Left lung (tissue), 4 donors: ENCODE measurements at regions not wholly inside any gene's neighbourhood (a gene's known extent, or its start where the extent isn't known, plus 50 kb on each side); places are given as distances from the start of the nearest gene placed in this dataset.

ENCODE experiments used
- ATAC-seq: fragments of 200-7000 bp; cut with Tn5 transposase; one replicate; pipeline ENCODE4 v1.9.1; 2020; ENCODE audit warnings: moderate library complexity
- DNase-seq, 4 donors: peaks; one replicate each; pipeline ENCODE4 v3.0.0-alpha.2; 2013 to 2020
- H3K27ac ChIP-seq, 2 donors: fragments of 200-600 bp; sonication (generic) in 1 of 2; one replicate each; pipeline versions ENCODE4 v1.5.0 to v1.8.0; 2020 to 2021
- H3K27me3 ChIP-seq, 2 donors: fragments of 200-600 bp; sonication (generic) in 1 of 2; one replicate each; pipeline versions ENCODE4 v1.5.0 to v1.8.0; 2020 to 2021
- H3K36me3 ChIP-seq, 2 donors: fragments of 200-600 bp; sonication (generic) in 1 of 2; one replicate each; pipeline versions ENCODE4 v1.5.0 to v1.8.0; 2020 to 2021
- H3K4me1 ChIP-seq, 2 donors: fragments of 200-600 bp; one replicate each; pipeline ENCODE4 v1.8.0; 2021
- H3K4me3 ChIP-seq, 2 donors: fragments of 200-600 bp; sonication (generic) in 1 of 2; one replicate each; pipeline versions ENCODE4 v1.5.0 to v1.8.0; 2020 to 2021; ENCODE audit warnings: mild to moderate bottlenecking in 1 of 2
- H3K9me3 ChIP-seq, 2 donors: fragments of 200-600 bp; sonication (generic) in 1 of 2; one replicate each; pipeline versions ENCODE4 v1.5.0 to v1.8.0; 2020 to 2021
- intact Hi-C, 2 donors: fragments of 100-400 bp; cut with DNase I; formaldehyde crosslinking; loops; one replicate each; pipeline versions ENCODE4 v1.11.2 to v1.14.2; 2022
- TF ChIP-seq, protein P1 (sequence below), 2 donors: fragments of 200-600 bp; sonication (generic) in 1 of 2; IDR thresholded peaks; one replicate each; pipeline versions ENCODE4 v1.5.0 to v1.8.0; 2021; ENCODE audit warnings: antibody characterized with exemption in 2 of 2
- donor health status: DM: no; HTN: yes; CAD: no.
- donor health status: DM: no; HTN: no; CAD: no.

DNA sequence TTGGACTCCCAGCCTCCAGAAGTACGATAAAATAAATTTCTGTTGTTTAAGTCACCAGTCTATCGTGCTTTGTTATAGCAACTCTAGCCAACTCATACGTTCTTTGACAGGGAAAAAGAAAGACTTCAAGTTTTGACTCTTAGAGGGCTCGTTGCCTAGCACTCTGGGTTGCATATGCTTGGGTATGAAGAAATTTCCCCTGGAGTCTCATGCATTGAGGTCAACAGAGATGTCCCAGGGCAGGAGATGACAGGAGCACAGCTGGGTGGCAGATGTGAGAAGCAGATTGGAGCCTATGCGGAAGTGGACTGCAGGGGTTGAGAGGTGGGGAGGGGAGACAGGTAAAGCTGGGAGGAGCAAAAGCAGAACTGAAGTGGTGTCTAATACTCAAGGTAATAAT is 63.3 kb upstream of the JAZF1 start:
- Histone ChIP-seq H3K36me3 (no peaks in the 10 kb centered on the region), H3K4me1 (peaks cover 0 to 22% of the 10 kb centered on the region in 2 donors), H3K27ac (no peak overlapping the region), H3K9me3 (no peaks in the 10 kb centered on the region), H3K27me3 (no peaks in the 10 kb centered on the region), H3K4me3 (no peak overlapping the region)
- TF ChIP-seq, protein P1, sequence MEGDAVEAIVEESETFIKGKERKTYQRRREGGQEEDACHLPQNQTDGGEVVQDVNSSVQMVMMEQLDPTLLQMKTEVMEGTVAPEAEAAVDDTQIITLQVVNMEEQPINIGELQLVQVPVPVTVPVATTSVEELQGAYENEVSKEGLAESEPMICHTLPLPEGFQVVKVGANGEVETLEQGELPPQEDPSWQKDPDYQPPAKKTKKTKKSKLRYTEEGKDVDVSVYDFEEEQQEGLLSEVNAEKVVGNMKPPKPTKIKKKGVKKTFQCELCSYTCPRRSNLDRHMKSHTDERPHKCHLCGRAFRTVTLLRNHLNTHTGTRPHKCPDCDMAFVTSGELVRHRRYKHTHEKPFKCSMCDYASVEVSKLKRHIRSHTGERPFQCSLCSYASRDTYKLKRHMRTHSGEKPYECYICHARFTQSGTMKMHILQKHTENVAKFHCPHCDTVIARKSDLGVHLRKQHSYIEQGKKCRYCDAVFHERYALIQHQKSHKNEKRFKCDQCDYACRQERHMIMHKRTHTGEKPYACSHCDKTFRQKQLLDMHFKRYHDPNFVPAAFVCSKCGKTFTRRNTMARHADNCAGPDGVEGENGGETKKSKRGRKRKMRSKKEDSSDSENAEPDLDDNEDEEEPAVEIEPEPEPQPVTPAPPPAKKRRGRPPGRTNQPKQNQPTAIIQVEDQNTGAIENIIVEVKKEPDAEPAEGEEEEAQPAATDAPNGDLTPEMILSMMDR (IDR thresholded peaks at IDR 0.05): no peak
- ATAC-seq: no peak
- intact Hi-C loops: no loop called here
- DNase-seq: no peak

DNA sequence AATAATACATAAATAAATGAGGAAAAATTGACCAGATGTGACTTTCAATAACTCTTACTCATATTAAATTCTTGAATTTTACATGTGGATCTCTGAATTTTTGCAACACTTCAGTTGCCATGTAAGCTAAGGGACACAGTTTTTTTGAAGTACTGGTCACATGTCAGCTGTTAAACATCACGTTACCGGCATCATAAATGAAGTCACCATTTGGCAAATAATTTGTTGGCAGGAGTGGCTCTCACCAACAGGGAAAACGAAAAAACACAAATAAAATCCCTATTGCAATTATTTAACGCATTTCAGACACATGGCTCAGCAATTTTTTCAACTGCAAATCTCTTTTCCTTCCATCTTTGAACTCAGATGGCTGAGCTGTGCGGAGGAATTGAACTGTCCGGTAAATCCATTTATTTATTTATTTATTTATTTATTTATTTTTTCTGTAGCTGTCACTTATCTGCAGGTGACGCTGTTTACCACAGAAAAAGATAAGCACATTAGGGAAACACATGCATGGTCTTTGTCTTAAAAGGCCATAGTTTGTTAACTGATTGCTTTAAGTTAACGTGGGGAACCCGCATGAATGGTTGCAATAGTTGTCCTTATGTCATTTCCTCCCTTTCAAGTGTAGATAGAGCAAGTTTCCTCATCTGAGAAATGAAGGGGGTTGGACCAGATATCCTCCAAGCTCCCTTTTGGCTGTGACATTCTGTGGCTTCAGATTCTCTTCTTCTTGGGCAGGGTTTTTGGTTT is 64.7 kb upstream of the JAZF1 start:
- ATAC-seq (no peak), DNase-seq (no peak)
- Histone ChIP-seq H3K4me3 (no peak overlapping the region), H3K36me3 (no peaks in the 10 kb centered on the region), H3K4me1 (peaks cover 0 to 8% of the 10 kb centered on the region in 2 donors), H3K27ac (no peak overlapping the region), H3K27me3 (no peaks in the 10 kb centered on the region), H3K9me3 (no peaks in the 10 kb centered on the region)
- intact Hi-C loops: no loop called here
- TF ChIP-seq, protein P1 (IDR thresholded peaks at IDR 0.05): no peak

DNA sequence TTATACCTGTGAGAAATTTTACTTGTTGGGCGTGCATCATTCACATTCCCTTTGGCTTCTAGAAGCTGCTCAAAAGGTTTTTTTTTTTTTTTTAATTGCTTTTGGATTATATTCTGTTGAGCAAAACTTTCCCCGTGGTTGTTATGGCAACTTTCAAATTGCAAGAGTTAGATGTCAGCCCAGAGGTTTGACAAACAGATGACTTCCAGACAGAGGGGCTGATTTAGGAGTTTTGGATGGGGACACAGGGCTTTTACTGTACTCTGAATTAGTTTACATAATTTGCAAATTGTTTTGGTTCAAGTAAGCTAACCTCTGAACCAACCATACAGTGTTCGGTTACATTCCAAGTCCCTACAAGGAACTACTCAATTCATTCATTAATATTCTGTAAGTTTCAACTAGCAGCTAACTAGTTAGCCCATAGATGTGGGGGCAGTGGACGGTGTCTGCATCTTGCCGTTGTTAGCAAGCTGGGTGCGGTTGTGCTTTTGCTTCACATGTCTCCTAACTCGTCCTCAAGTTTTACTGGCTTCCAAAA is 66.4 kb upstream of the JAZF1 start:
- intact Hi-C loops: no loop called here
- ATAC-seq: no peak
- TF ChIP-seq, protein P1 (IDR thresholded peaks at IDR 0.05): no peak
- H3K27ac ChIP-seq: no peak overlapping the region
- H3K4me3 ChIP-seq: no peak overlapping the region
- H3K36me3 ChIP-seq: no peaks in the 10 kb centered on the region
- peaks cover 0 to 7% of the 10 kb centered on the region in 2 donors for H3K4me1 ChIP-seq
- H3K9me3 ChIP-seq: no peaks in the 10 kb centered on the region
- no peak for DNase-seq
- no peaks in the 10 kb centered on the region for H3K27me3 ChIP-seq

DNA sequence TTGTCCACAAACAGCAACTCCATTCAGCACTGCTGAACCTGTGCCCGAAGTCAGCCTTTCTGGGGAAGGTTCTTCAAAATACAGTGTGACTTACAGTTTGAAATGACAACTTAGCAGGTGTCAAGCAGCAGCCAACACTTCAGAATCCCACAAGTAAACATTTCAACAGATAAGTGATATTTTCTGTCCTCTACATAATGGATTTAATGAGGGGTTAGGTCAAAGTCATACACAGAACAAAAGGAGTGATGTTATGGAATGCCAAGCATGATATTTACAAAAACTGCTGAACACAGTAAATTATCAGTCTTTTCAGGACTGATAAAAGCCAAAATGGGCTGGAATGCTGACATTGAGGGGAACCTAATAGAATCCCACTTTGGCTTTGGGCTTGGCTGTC is 77.6 kb upstream of the JAZF1 start:
- Histone ChIP-seq H3K27ac (no peak overlapping the region), H3K36me3 (no peaks in the 10 kb centered on the region), H3K27me3 (peaks cover 0 to 5% of the 10 kb centered on the region in 2 donors), H3K4me1 (no peaks in the 10 kb centered on the region), H3K9me3 (peaks cover 0 to 2% of the 10 kb centered on the region in 2 donors), H3K4me3 (no peak overlapping the region)
- TF ChIP-seq, protein P1 (IDR thresholded peaks at IDR 0.05): no peak
- DNase-seq (no peak), ATAC-seq (no peak)
- intact Hi-C loops: no loop called here

DNA sequence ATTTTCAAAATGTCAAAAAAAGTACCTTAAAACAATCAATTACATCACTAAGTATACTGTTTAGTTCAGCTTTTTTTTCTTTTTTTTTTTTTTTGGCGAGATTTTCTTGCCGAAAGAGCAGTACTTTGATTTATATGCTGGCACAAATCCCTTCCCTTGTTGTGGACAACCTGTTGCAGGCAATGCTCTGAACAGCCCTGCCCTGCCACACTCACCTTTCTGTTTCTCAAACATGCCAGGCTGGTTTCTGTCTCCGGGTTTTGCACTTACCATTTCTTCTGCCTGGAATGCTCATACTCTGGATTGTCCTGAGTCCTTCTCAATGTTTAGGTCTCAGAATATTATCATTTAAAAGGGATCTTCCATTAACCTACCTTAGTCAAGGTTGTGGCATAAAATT is 80.4 kb upstream of the JAZF1 start:
- no peak for ATAC-seq
- intact Hi-C loops: no loop called here
- Histone ChIP-seq H3K27me3 (peaks cover 0 to 5% of the 10 kb centered on the region in 2 donors), H3K27ac (no peak overlapping the region), H3K4me3 (no peak overlapping the region), H3K9me3 (peaks cover 0 to 2% of the 10 kb centered on the region in 2 donors), H3K36me3 (no peaks in the 10 kb centered on the region), H3K4me1 (no peaks in the 10 kb centered on the region)
- no peak for DNase-seq
- TF ChIP-seq, protein P1 (IDR thresholded peaks at IDR 0.05): no peak
